ENCODE measurements at regions not wholly inside any gene's neighbourhood (a gene's known extent, or its start where the extent isn't known, plus 50 kb on each side); places are given as distances from the start of the nearest gene placed in this dataset.

DNA sequence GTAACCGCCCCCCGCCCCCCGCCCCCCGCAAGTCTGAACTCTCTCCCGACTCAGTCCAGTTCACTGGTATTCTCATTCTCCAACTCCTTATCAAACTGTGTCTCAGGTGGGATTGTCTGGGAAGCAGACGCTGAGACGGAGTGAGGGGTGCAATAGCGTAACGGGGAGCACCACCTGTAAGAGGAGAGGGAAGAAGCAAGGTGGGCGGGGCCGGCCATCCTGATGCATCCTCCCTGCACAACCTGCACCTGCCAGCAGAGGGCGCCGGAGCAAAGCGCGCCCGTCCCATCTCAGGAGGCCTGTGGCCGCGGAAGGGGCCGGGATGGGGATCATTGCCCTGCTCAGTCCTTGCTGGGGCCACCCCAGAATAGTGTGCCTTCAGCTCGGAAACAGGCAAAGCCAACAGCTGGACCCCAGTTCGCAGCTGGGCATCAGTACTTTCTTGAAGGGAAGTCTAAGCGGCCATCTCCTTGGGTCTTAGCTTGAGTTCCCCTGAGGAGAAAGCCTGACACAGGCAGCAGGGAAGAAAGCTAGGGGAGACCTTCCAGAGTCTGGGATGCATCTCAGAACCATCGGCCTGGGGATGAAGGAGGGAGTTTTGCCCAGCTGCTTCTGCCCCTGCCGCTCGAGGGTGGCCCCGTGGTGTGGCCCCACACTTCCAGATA is 208.0 kb downstream of the TFCP2L1 start:
- TF ChIP-seq, protein P1, sequence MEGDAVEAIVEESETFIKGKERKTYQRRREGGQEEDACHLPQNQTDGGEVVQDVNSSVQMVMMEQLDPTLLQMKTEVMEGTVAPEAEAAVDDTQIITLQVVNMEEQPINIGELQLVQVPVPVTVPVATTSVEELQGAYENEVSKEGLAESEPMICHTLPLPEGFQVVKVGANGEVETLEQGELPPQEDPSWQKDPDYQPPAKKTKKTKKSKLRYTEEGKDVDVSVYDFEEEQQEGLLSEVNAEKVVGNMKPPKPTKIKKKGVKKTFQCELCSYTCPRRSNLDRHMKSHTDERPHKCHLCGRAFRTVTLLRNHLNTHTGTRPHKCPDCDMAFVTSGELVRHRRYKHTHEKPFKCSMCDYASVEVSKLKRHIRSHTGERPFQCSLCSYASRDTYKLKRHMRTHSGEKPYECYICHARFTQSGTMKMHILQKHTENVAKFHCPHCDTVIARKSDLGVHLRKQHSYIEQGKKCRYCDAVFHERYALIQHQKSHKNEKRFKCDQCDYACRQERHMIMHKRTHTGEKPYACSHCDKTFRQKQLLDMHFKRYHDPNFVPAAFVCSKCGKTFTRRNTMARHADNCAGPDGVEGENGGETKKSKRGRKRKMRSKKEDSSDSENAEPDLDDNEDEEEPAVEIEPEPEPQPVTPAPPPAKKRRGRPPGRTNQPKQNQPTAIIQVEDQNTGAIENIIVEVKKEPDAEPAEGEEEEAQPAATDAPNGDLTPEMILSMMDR (IDR thresholded peaks at IDR 0.05; ENCODE audit: extremely low read depth in 1 of 2, insufficient read depth in 1 of 2, low read depth in 1 of 2, low read length in 2 of 2), result peak; percentile 97
- TF ChIP-seq POLR2AphosphoS5 (IDR thresholded peaks at IDR 0.05; ENCODE audit: insufficient read depth, low read depth, low read length) (no peak), POLR2A (IDR thresholded peaks at IDR 0.05; ENCODE audit: low read depth, low read length) (no peak), EZH2 (IDR thresholded peaks at IDR 0.05; ENCODE audit: borderline replicate concordance, low read depth, low read length, severe bottlenecking) (no peak), MYC (IDR thresholded peaks at IDR 0.05; ENCODE audit: low read depth, low read length) (no peak)
- TF ChIP-seq, protein P2, sequence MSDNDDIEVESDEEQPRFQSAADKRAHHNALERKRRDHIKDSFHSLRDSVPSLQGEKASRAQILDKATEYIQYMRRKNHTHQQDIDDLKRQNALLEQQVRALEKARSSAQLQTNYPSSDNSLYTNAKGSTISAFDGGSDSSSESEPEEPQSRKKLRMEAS (IDR thresholded peaks at IDR 0.05; ENCODE audit: insufficient read depth, insufficient read length), result no peak
